GM12878 (cell line): ENCODE measurements at regions not wholly inside any gene's neighbourhood (a gene's known extent, or its start where the extent isn't known, plus 50 kb on each side); places are given as distances from the start of the nearest gene placed in this dataset.

Source experiments
- ATAC-seq: fragments of 200-7000 bp; cut with Tn5 transposase; 3 replicates; pipeline ENCODE4 v1.9.1; 2020; ENCODE audit warnings: mild to moderate bottlenecking, moderate library complexity
- BruUV-seq: library from RNA; stranded (reverse); fragments of 400-500 nt; replicated peaks from 2 replicates; lab custom pipeline; 2021; lab: Mats Ljungman, UMichigan
- CTCF ChIA-PET: fragments of 300-600 bp; sonication (Branson Sonifier 250); formaldehyde crosslinking; extraction: SDS; loops from one replicate; lab custom pipeline; 2021; ENCODE audit warnings: inconsistent platforms; lab: Yijun Ruan, JAX
- POLR2A ChIA-PET: fragments of 350-600 bp; formaldehyde crosslinking; extraction: SDS; loops from one replicate; lab custom pipeline; 2021; ENCODE audit warnings: inconsistent platforms; lab: Charles Lee
- RAD21 ChIA-PET: fragments of 300-600 bp; sonication (Branson Sonifier 250); formaldehyde crosslinking; loops from one replicate; lab custom pipeline; 2023; ENCODE audit warnings: antibody characterized with exemption; ENCODE audit not compliant: unreplicated experiment; lab: Charles Lee
- SMC1A ChIA-PET: fragments of 300-600 bp; sonication (Branson Sonifier 250); formaldehyde crosslinking; loops from one replicate; lab custom pipeline; 2023; ENCODE audit not compliant: unreplicated experiment, uncharacterized antibody; lab: Charles Lee
- DNase-seq: peaks from one replicate; pipeline ENCODE4 v3.0.0-alpha.2; 2011; ENCODE audit warnings: low read depth, low spot score
- FAIRE-seq: peaks from 3 replicates; lab custom pipeline; 2011; peaks lifted over from hg19 to GRCh38; lab: Jason Lieb, UNC
- H2AFZ ChIP-seq: 2 replicates; pipeline ENCODE4 v1.6.0; 2011; ENCODE audit warnings: low read depth, low read length, control low read depth; ENCODE audit not compliant: control insufficient read depth
- H3K27ac ChIP-seq: 2 replicates; pipeline ENCODE4 v1.5.1; 2011; ENCODE audit warnings: control low read depth; ENCODE audit not compliant: control insufficient read depth, insufficient read depth
- H3K27me3 ChIP-seq, 2 experiments: replicated peaks in 1 of 2; 2 replicates each; pipeline versions ENCODE4 v1.6.0 to v1.6.1; 2011; ENCODE audit warnings: low read length in 1 of 2; ENCODE audit not compliant: control insufficient read depth in 2 of 2, insufficient read depth in 2 of 2
- H3K36me3 ChIP-seq, 2 experiments: 2 replicates each; pipeline ENCODE4 v1.5.1; 2011; ENCODE audit warnings: low read length in 1 of 2; ENCODE audit not compliant: control insufficient read depth in 2 of 2, insufficient read depth in 2 of 2
- H3K4me1 ChIP-seq: 2 replicates; pipeline ENCODE4 v1.6.1; 2011; ENCODE audit warnings: mild to moderate bottlenecking, low read length, moderate library complexity, mixed read lengths; ENCODE audit not compliant: control insufficient read depth, insufficient read depth
- H3K4me2 ChIP-seq: 2 replicates; pipeline ENCODE4 v1.6.0; 2011; ENCODE audit warnings: control low read depth; ENCODE audit not compliant: control insufficient read depth, insufficient read depth
- H3K4me3 ChIP-seq: fragments of 200-600 bp; sonication (generic); 2 replicates; pipeline ENCODE4 v1.5.1; 2016
- H3K79me2 ChIP-seq: 2 replicates; pipeline ENCODE4 v1.6.0; 2011; ENCODE audit warnings: low read length; ENCODE audit not compliant: control insufficient read depth, insufficient read depth
- H3K9ac ChIP-seq: 2 replicates; pipeline ENCODE4 v1.8.0; 2011; ENCODE audit warnings: low read length, control low read depth, mixed read lengths; ENCODE audit not compliant: control insufficient read depth, insufficient read depth
- H3K9me3 ChIP-seq: replicated peaks from 3 replicates; pipeline ENCODE4 v1.5.1; 2011; ENCODE audit warnings: mild to moderate bottlenecking, low read length; ENCODE audit not compliant: control insufficient read depth, insufficient read depth
- H4K20me1 ChIP-seq: 2 replicates; pipeline ENCODE4 v1.6.0; 2011; ENCODE audit not compliant: control insufficient read depth, insufficient read depth
- CEBPB ChIP-seq, 2 experiments: fragments of 150-350 bp in 1 of 2; IDR thresholded peaks; 2 replicates each; pipeline ENCODE4 v1.6.1; 2012 to 2014; ENCODE audit warnings: low read depth in 2 of 2, low read length in 2 of 2, borderline replicate concordance in 1 of 2, inconsistent platforms in 1 of 2
- CREB1 ChIP-seq: IDR thresholded peaks from 2 replicates; pipeline ENCODE4 v1.6.1; 2012; ENCODE audit warnings: low read depth, mild to moderate bottlenecking, inconsistent platforms
- HDAC2 ChIP-seq: fragments of 200-600 bp; sonication (generic); IDR thresholded peaks from 2 replicates; pipeline ENCODE4 v1.6.1; 2017
- KDM1A ChIP-seq: fragments of 200-600 bp; sonication (generic); IDR thresholded peaks from 2 replicates; pipeline ENCODE4 v1.6.1; 2016; ENCODE audit warnings: borderline replicate concordance
- MTA2 ChIP-seq: fragments of 450-650 bp; IDR thresholded peaks from 2 replicates; pipeline ENCODE4 v1.6.1; 2016; ENCODE audit warnings: low read depth, mild to moderate bottlenecking, moderate library complexity
- PML ChIP-seq: IDR thresholded peaks from 2 replicates; pipeline ENCODE4 v1.6.1; 2012; ENCODE audit warnings: low read length, inconsistent platforms
- POLR2A ChIP-seq: IDR thresholded peaks from 2 replicates; pipeline ENCODE4 v1.6.1; 2011; ENCODE audit warnings: low read depth, mild to moderate bottlenecking, low read length
- POLR2AphosphoS5 ChIP-seq: IDR thresholded peaks from 2 replicates; pipeline ENCODE4 v1.6.1; 2011; ENCODE audit warnings: mild to moderate bottlenecking, low read length, inconsistent platforms
- RB1 ChIP-seq: fragments of 450-650 bp; formaldehyde crosslinking; IDR thresholded peaks from 2 replicates; pipeline ENCODE4 v1.6.1; 2017; ENCODE audit warnings: mild to moderate bottlenecking, borderline replicate concordance
- RCOR1 ChIP-seq: conservative IDR thresholded peaks from 2 replicates; pipeline ENCODE4 v1.6.1; 2012; ENCODE audit warnings: low read depth, low read length, improper control_type of control experiment
- SIX5 ChIP-seq: IDR thresholded peaks from 2 replicates; pipeline ENCODE4 v1.6.1; 2011; ENCODE audit warnings: mild to moderate bottlenecking, low read depth, low read length, moderate library complexity; ENCODE audit not compliant: severe bottlenecking
- SMC3 ChIP-seq: IDR thresholded peaks from 2 replicates; pipeline ENCODE4 v1.6.1; 2011; ENCODE audit warnings: low read length, improper control_type of control experiment, borderline replicate concordance
- SP1 ChIP-seq: IDR thresholded peaks from one replicate; pipeline ENCODE4 v1.6.1; 2011; ENCODE audit warnings: low read depth, low read length
- SPI1 ChIP-seq: IDR thresholded peaks from 2 replicates; pipeline ENCODE4 v1.6.1; 2011; ENCODE audit warnings: low read depth, mild to moderate bottlenecking, low read length, moderate library complexity, borderline replicate concordance; ENCODE audit not compliant: insufficient read depth
- SUPT20H ChIP-seq: IDR thresholded peaks from 2 replicates; pipeline ENCODE4 v1.6.1; 2011; ENCODE audit warnings: low read depth, mild to moderate bottlenecking, low read length, moderate library complexity, borderline replicate concordance; ENCODE audit not compliant: control insufficient read depth
- TCF7 ChIP-seq: IDR thresholded peaks from 2 replicates; pipeline ENCODE4 v1.6.1; 2014; ENCODE audit warnings: antibody characterized with exemption, borderline replicate concordance
- YY1 ChIP-seq: IDR thresholded peaks from 2 replicates; pipeline ENCODE4 v1.6.1; 2011; ENCODE audit warnings: low read depth, mild to moderate bottlenecking, low read length
- WGBS: methylation state at CpG from one replicate; pipeline ENCODE4 v1.1.6; 2016; ENCODE audit warnings: low lambda C conversion rate; ENCODE audit not compliant: insufficient replicate concordance, insufficient coverage; ENCODE audit errors: missing lambda C conversion rate; 5-methylcytosine and 5-hydroxymethylcytosine counted together
- in situ Hi-C: fragments of 300-500 bp; cut with MboI; formaldehyde crosslinking; loops from 9 replicates; pipeline ENCODE4 v1.14.3; 2018; ENCODE audit warnings: mixed read lengths
- intact Hi-C: fragments of 100-400 bp; cut with micrococcal nuclease; formaldehyde crosslinking; loops from one replicate; pipeline ENCODE4 v1.14.2; 2022; ENCODE audit not compliant: unreplicated experiment
- TF ChIP-seq, protein P1 (sequence below): fragments of 450-650 bp; IDR thresholded peaks from 2 replicates; pipeline ENCODE4 v1.6.1; 2017; ENCODE audit warnings: low read depth, mild to moderate bottlenecking, moderate library complexity
- TF ChIP-seq, protein P2 (sequence below): fragments of 450-650 bp; IDR thresholded peaks from 2 replicates; pipeline ENCODE4 v1.6.1; 2016; ENCODE audit warnings: mild to moderate bottlenecking

DNA sequence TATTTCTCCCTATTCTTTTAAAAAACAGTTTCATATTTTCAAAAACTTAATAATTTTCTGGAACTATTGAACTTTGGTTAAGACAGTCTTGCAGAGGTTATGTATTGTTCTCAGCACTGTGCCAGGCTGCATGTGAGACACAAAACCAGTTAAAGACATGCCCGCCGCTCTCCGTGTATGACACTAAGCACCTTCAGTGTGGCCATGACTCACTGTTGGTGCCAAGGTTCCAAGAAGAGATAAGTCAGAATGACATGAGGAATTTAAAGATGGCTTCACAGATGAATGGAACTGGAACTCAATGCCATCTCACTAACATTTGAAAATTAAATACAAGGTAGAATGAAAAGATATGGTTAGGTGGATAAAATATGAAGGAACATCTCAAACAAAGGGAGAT, 525.5 kb upstream of the ZFP42 start:
- Histone ChIP-seq H3K9ac (no peak overlapping the region), H3K4me2 (no peak overlapping the region), H4K20me1 (no peaks in the 10 kb centered on the region), H3K9me3 (no peaks in the 10 kb centered on the region; the same call in 2 of the 3 replicates), H3K4me1 (no peaks in the 10 kb centered on the region), H2AFZ (no peak overlapping the region), H3K79me2 (no peaks in the 10 kb centered on the region), H3K27me3 (no peaks in the 10 kb centered on the region), H3K4me3 (no peak overlapping the region), H3K36me3 (no peaks in the 10 kb centered on the region), H3K27ac (no peak overlapping the region)
- no peak for ATAC-seq
- intact Hi-C loops (no loop called here), in situ Hi-C loops (no loop called here)
- RAD21 ChIA-PET: no interaction called here
- WGBS: 84% methylated on average over 3 of the region's 3 CpGs
- no peak for DNase-seq
- TF ChIP-seq RCOR1 (no peak), KDM1A (no peak), SIX5 (no peak), HDAC2 (no peak), POLR2A (no peak), SP1 (no peak), POLR2AphosphoS5 (no peak), CREB1 (no peak), TCF7 (no peak), YY1 (no peak), SUPT20H (no peak), RB1 (no peak), SMC3 (no peak), MTA2 (no peak), PML (no peak), SPI1 (no peak), CEBPB (IDR thresholded peaks at IDR 0.05; ENCODE audit: borderline replicate concordance in 1 of 2, low read depth in 2 of 2, low read length in 2 of 2) (no peak)
- TF ChIP-seq, protein P1, sequence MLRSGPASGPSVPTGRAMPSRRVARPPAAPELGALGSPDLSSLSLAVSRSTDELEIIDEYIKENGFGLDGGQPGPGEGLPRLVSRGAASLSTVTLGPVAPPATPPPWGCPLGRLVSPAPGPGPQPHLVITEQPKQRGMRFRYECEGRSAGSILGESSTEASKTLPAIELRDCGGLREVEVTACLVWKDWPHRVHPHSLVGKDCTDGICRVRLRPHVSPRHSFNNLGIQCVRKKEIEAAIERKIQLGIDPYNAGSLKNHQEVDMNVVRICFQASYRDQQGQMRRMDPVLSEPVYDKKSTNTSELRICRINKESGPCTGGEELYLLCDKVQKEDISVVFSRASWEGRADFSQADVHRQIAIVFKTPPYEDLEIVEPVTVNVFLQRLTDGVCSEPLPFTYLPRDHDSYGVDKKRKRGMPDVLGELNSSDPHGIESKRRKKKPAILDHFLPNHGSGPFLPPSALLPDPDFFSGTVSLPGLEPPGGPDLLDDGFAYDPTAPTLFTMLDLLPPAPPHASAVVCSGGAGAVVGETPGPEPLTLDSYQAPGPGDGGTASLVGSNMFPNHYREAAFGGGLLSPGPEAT: no peak
- TF ChIP-seq, protein P2, sequence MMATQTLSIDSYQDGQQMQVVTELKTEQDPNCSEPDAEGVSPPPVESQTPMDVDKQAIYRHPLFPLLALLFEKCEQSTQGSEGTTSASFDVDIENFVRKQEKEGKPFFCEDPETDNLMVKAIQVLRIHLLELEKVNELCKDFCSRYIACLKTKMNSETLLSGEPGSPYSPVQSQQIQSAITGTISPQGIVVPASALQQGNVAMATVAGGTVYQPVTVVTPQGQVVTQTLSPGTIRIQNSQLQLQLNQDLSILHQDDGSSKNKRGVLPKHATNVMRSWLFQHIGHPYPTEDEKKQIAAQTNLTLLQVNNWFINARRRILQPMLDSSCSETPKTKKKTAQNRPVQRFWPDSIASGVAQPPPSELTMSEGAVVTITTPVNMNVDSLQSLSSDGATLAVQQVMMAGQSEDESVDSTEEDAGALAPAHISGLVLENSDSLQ: no peak
- POLR2A ChIA-PET: no interaction called here
- no peak for FAIRE-seq
- BruUV-seq: no TSS peak
- CTCF ChIA-PET: no interaction called here
- SMC1A ChIA-PET: interaction anchor here (1.1 kb wide), 1 partner anchor 10 kb away, joined by 3 read pairs; no protein-coding TSS in a partner anchor
